Activated T-cell treated with anti-CD3 and anti-CD28 coated beads, Interleukin-2, amount 50 U/mL, for 72 hours (primary cell): ENCODE measurements at regions not wholly inside any gene's neighbourhood (a gene's known extent, or its start where the extent isn't known, plus 50 kb on each side); places are given as distances from the start of the nearest gene placed in this dataset.
"Not testable (repeated sequence)": the region's sequence is repeated elsewhere in the genome, so short reads cannot be mapped to it uniquely, and the experiment has no call there.

Experiments used
- ATAC-seq, 2 donors: fragments of 150-1000 bp; cut with Tn5 transposase; replicated peaks in 1 of 2; 2 replicates each; pipeline ENCODE4 v1.10.0; 2021; ENCODE audit warnings: moderate library complexity in 2 of 2, mild to moderate bottlenecking in 1 of 2
- DNase-seq, 2 donors: peaks; one replicate each; pipeline ENCODE4 v3.0.0; 2021 to 2022; ENCODE audit warnings: mixed read lengths in 1 of 2
- H3K27ac Mint-ChIP-seq: one replicate; pipeline ENCODE4 v1.8.0; 2022; ENCODE audit warnings: mild to moderate bottlenecking, moderate library complexity, mixed read lengths
- H3K27me3 Mint-ChIP-seq: one replicate; pipeline ENCODE4 v1.8.0; 2022; ENCODE audit warnings: low read depth, mixed read lengths
- H3K36me3 Mint-ChIP-seq, 2 donors: one replicate each; pipeline ENCODE4 v1.8.0; 2022; ENCODE audit warnings: mixed read lengths in 2 of 2, mild to moderate bottlenecking in 1 of 2; ENCODE audit not compliant: insufficient read depth in 2 of 2
- H3K4me1 Mint-ChIP-seq: one replicate; pipeline ENCODE4 v1.8.0; 2022; ENCODE audit warnings: low read depth, mixed read lengths
- H3K4me3 Mint-ChIP-seq, 2 donors: one replicate each; pipeline ENCODE4 v1.8.0; 2022; ENCODE audit warnings: mild to moderate bottlenecking in 2 of 2, mixed read lengths in 2 of 2, moderate library complexity in 2 of 2
- H3K9me3 Mint-ChIP-seq, 2 donors: one replicate each; pipeline ENCODE4 v1.8.0; 2022; ENCODE audit warnings: mixed read lengths in 2 of 2

- not testable (repeated sequence) for DNase-seq, ATAC-seq, H3K9me3 Mint-ChIP-seq, H3K4me1 Mint-ChIP-seq, H3K27ac Mint-ChIP-seq, H3K27me3 Mint-ChIP-seq, H3K36me3 Mint-ChIP-seq, H3K4me3 Mint-ChIP-seq
These were observed 185.3 kb downstream of the TTC6 start for GRCh38 chr14:37780731-37781130.

DNA sequence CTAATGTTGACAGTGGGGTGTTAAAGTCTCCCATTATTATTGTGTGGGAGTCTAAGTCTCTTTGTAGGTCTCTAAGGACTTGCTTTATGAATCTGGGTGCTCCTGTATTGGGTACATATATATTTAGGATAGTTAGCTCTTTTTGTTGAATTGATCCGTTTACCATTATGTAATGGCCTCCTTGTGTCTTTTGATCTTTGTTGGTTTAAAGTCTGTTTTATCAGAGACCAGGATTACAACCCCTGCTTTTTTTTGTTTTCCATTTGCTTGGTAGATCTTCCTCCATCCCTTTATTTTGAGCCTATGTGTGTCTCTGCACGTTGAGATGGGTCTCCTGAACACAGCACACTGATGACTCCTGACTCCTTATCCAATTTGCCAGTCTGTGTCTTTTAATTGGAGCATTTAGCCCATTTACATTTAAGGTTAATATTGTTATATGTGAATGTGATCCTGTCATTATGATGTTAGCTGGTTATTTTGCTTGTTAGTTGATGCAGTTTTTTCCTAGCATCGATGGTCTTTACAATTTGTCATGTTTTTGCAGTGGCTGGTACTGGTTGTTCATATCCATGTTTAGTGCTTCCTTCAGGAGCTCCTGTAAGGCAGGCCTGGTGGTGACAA lies 188.9 kb downstream of the TTC6 start:
- not testable (repeated sequence) for H3K9me3 Mint-ChIP-seq, H3K36me3 Mint-ChIP-seq, H3K27me3 Mint-ChIP-seq, DNase-seq, H3K27ac Mint-ChIP-seq, H3K4me3 Mint-ChIP-seq, H3K4me1 Mint-ChIP-seq, ATAC-seq

DNA sequence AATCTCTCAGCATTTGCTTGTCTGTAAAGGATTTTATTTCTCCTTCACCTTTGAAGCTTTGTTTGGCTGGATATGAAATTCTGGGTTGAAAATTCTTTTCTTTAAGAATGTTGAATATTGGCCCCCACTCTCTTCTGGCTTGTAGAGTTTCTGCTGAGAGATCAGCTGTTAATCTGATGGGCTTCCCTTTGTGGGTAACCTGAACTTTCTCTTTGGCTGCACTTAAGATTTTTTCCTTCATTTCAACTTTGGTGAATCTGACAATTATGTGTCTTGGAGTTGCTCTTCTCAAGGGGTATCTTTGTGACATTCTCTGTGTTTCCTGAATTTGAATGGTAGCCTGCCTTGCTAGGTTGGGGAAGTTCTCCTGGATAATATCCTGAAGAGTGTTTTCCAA lies 189.4 kb downstream of the TTC6 start:
- H3K9me3 Mint-ChIP-seq, DNase-seq, H3K27ac Mint-ChIP-seq, H3K36me3 Mint-ChIP-seq, H3K4me3 Mint-ChIP-seq, H3K4me1 Mint-ChIP-seq, ATAC-seq, H3K27me3 Mint-ChIP-seq: not testable (repeated sequence)

- H3K36me3 Mint-ChIP-seq, ATAC-seq, H3K27me3 Mint-ChIP-seq, H3K4me3 Mint-ChIP-seq, H3K4me1 Mint-ChIP-seq, DNase-seq, H3K27ac Mint-ChIP-seq, H3K9me3 Mint-ChIP-seq: not testable (repeated sequence)
These were observed 189.9 kb downstream of the TTC6 start for GRCh38 chr14:37785298-37785697.

GRCh38 chr14:37786114-37786625 lies 190.7 kb downstream of the TTC6 start:
- not testable (repeated sequence) for H3K27ac Mint-ChIP-seq, H3K36me3 Mint-ChIP-seq, H3K9me3 Mint-ChIP-seq, H3K4me1 Mint-ChIP-seq, ATAC-seq, DNase-seq, H3K27me3 Mint-ChIP-seq, H3K4me3 Mint-ChIP-seq

DNA sequence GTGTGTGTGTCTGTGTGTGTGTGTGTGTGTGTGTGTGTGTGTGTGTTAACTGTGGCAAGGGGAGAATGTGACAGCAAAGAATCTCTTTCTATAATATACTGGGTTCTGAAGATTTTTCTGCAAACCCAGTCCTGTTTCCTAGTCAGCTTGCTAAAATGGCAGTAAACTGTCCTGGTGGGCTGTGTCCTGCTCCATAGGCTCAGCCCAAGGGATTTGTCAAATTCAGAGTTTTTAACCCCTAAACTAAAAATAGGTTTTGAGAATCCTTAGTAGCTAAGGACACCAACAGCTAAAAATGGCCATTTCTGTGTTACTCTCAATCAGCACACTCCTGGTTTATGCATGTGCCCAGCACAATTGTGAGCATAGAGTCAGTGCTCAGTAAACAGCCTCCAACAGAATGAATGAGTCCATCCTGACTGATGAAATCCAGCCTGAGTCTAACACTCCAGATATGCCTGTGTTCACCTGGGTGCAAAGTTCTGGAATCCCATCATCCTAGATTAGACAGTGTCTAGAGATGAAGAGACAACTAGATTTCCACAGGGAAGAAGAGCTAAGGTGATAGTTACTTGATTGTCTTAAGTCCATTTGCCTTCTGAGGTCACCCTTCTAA lies 192.6 kb downstream of the TTC6 start:
- no peaks in the 10 kb centered on the region for H3K4me1 Mint-ChIP-seq
- no peak for ATAC-seq
- no peaks in the 10 kb centered on the region for H3K36me3 Mint-ChIP-seq
- no peak overlapping the region for H3K27ac Mint-ChIP-seq
- DNase-seq = no peak
- H3K9me3 Mint-ChIP-seq = peaks cover 0 to 7% of the 10 kb centered on the region in 2 donors
- H3K4me3 Mint-ChIP-seq = no peak overlapping the region
- H3K27me3 Mint-ChIP-seq = peaks cover 6% of the 10 kb centered on the region

- no peak for DNase-seq
- peaks cover 0 to 5% of the 10 kb centered on the region in 2 donors for H3K9me3 Mint-ChIP-seq
- no peak overlapping the region for H3K27ac Mint-ChIP-seq
- no peak overlapping the region for H3K4me3 Mint-ChIP-seq
- ATAC-seq = no peak
- no peaks in the 10 kb centered on the region for H3K4me1 Mint-ChIP-seq
- peaks cover 0 to 1% of the 10 kb centered on the region in 2 donors for H3K36me3 Mint-ChIP-seq
- H3K27me3 Mint-ChIP-seq = peaks cover 6% of the 10 kb centered on the region
These were observed 196.1 kb downstream of the TTC6 start for GRCh38 chr14:37791384-37792036.

DNA sequence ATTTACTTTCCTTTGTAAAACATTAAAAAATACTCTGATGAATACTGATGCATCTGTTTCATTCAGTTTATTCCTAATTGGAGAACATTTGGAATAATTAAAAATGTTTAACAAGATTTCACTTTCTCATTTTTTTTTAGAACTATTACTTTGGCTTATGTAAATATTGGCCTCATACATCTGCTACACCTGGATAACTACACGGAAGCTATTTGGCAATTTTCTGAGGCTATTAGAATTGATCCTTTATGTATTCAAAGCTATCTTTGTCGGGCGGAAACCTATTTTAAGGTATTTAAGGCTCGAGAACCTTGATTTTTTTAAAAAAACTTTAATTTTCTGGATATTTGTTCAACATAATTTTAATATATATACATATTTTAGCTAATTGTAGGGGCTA lies 196.7 kb downstream of the TTC6 start:
- Mint-ChIP-seq H3K36me3 (peaks cover 0 to 1% of the 10 kb centered on the region in 2 donors), H3K4me3 (no peak overlapping the region), H3K4me1 (no peaks in the 10 kb centered on the region), H3K27ac (no peak overlapping the region), H3K9me3 (peaks cover 0 to 5% of the 10 kb centered on the region in 2 donors), H3K27me3 (peaks cover 6% of the 10 kb centered on the region)
- ATAC-seq (no peak), DNase-seq (no peak)

DNA sequence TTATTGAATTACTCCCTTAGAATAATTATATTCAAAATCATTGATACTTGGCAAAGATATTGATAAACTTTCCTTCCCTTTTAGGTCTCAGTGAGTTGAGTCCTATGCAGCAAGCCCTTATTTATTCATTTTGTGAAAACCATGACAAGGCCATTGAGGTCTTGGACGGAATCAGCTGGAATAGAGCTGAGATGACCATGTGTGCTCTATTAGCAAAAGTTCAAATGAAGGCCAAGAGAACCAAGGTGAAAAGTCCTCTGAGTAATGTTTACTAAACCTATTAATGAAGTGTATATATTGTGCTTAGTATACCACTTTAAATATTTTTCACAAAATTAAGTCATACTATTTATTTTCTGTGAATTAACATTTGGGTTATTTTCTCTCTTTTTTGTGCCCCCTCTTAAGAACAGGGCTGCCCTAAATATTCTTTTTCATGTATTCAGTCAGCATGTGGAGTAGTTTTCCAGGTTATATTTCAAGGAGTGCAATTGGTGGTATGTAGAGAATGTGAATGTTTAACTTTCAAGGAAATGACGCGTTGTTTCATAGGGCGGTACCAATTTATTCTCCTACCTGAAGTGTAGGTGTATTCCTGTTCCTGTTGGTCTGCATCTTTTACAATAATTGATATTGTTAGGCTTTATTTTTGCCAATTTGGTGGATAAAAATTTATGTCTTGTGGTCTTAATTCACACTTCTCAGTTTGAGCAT lies 201.4 kb downstream of the TTC6 start:
- Mint-ChIP-seq H3K9me3 (peaks cover 0 to 2% of the 10 kb centered on the region in 2 donors), H3K27me3 (peaks cover 7% of the 10 kb centered on the region), H3K4me1 (no peaks in the 10 kb centered on the region), H3K36me3 (peaks cover 0 to 1% of the 10 kb centered on the region in 2 donors), H3K4me3 (no peak overlapping the region), H3K27ac (no peak overlapping the region)
- ATAC-seq (no peak), DNase-seq (no peak)

GRCh38 chr14:37797675-37798074 lies 202.2 kb downstream of the TTC6 start:
- Mint-ChIP-seq H3K4me3 (no peak overlapping the region), H3K9me3 (peaks cover 0 to 2% of the 10 kb centered on the region in 2 donors), H3K27ac (no peak overlapping the region), H3K27me3 (peaks cover 7% of the 10 kb centered on the region), H3K36me3 (peaks cover 0 to 1% of the 10 kb centered on the region in 2 donors), H3K4me1 (no peaks in the 10 kb centered on the region)
- DNase-seq (no peak), ATAC-seq (no peak)

GRCh38 chr14:37807722-37808121 lies 212.3 kb downstream of the TTC6 start:
- Mint-ChIP-seq H3K36me3 (no peaks in the 10 kb centered on the region), H3K4me1 (no peaks in the 10 kb centered on the region), H3K27me3 (no peaks in the 10 kb centered on the region), H3K9me3 (peaks cover 0 to 2% of the 10 kb centered on the region in 2 donors), H3K4me3 (no peak overlapping the region), H3K27ac (no peak overlapping the region)
- ATAC-seq = no peak
- DNase-seq = no peak

DNA sequence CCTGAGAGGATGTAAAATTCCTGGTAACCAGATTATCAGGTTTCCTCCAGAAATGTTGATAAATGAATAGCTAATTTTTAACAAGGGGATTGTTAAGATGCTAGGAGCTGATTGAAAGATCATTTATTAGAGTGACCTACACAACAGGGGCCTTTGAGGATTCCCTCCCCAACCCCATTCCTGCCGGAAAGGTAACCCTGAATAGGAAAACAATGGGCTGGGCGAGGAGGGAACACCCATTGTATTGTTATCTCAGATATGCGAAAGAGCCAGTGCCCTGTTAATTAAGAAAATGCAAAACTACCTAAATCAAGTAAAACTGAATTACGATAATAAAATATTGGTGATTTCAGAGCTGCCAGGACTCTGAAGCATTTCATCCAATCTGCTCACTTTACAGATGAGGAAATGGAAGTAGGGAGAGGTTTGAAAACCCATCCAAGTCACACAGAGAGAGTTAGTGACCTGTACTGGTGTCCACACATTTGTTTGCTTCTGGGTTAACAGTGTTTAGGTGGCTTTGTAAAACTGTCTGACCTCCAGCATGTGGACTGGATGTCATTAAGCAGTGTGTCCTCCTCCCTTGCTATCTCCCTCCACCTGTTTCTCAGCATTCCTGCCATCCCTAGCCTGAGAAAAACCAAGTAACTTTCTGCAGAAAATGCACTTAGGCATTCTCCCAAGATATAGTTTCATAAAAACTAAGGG lies 214.8 kb downstream of the TTC6 start:
- H3K4me1 Mint-ChIP-seq = no peaks in the 10 kb centered on the region
- no peak for ATAC-seq
- H3K27ac Mint-ChIP-seq = no peak overlapping the region
- no peaks in the 10 kb centered on the region for H3K36me3 Mint-ChIP-seq
- H3K9me3 Mint-ChIP-seq = peaks cover 0 to 2% of the 10 kb centered on the region in 2 donors
- no peak for DNase-seq
- H3K4me3 Mint-ChIP-seq = no peak overlapping the region
- no peaks in the 10 kb centered on the region for H3K27me3 Mint-ChIP-seq
